ENCODE measurements at regions not wholly inside any gene's neighbourhood (a gene's known extent, or its start where the extent isn't known, plus 50 kb on each side); places are given as distances from the start of the nearest gene placed in this dataset.

- no peak for TF ChIP-seq POLR2A (IDR thresholded peaks at IDR 0.05)
- TF ChIP-seq CTCF (IDR thresholded peaks at IDR 0.05): no peak
Measured at GRCh38 chr2:103527278-103527677, 765.4 kb downstream of the TMEM182 start.

Measured in testis (tissue), 2 donors.